Heart right ventricle (tissue), 16 donors: ENCODE measurements at regions not wholly inside any gene's neighbourhood (a gene's known extent, or its start where the extent isn't known, plus 50 kb on each side); places are given as distances from the start of the nearest gene placed in this dataset.

Source experiments
- ATAC-seq, 8 donors: fragments of 200-7000 bp; cut with Tn5 transposase; one replicate each; pipeline ENCODE4 v1.9.1; 2020; ENCODE audit warnings: mild to moderate bottlenecking in 8 of 8, moderate library complexity in 8 of 8, moderate number of reproducible peaks in 1 of 8
- DNase-seq, 2 donors: peaks; one replicate each; pipeline ENCODE4 v3.0.0-alpha.2; 2020
- H3K27ac ChIP-seq, 10 donors: fragments of 200-600 bp; sonication (generic) in 2 of 10; one replicate each; pipeline versions ENCODE4 v1.5.0 to v1.8.0; 2020 to 2022; ENCODE audit warnings: mild to moderate bottlenecking in 3 of 10
- H3K27me3 ChIP-seq, 7 donors: fragments of 200-600 bp; one replicate each; pipeline ENCODE4 v1.8.0; 2021 to 2022; ENCODE audit warnings: mild to moderate bottlenecking in 2 of 7
- H3K36me3 ChIP-seq, 9 donors: fragments of 200-600 bp; sonication (generic) in 1 of 9; one replicate each; pipeline versions ENCODE4 v1.5.0 to v1.8.0; 2020 to 2022; ENCODE audit warnings: mild to moderate bottlenecking in 2 of 9
- H3K4me1 ChIP-seq, 9 donors: fragments of 200-600 bp; sonication (generic) in 1 of 9; one replicate each; pipeline versions ENCODE4 v1.5.0 to v1.8.0; 2020 to 2022; ENCODE audit warnings: mild to moderate bottlenecking in 4 of 9
- H3K4me3 ChIP-seq, 10 donors: fragments of 200-600 bp; sonication (generic) in 2 of 10; one replicate each; pipeline versions ENCODE4 v1.5.0 to v1.8.0; 2020 to 2022; ENCODE audit warnings: mild to moderate bottlenecking in 7 of 10, moderate library complexity in 2 of 10
- H3K9me3 ChIP-seq, 11 donors: fragments of 200-600 bp in 10 of 11; sonication (generic) in 2 of 11; one replicate each; pipeline versions ENCODE4 v1.5.0 to v1.8.0; 2013 to 2022; ENCODE audit warnings: mild to moderate bottlenecking in 2 of 11, control low read depth in 1 of 11, moderate library complexity in 1 of 11
- CTCF ChIP-seq, 9 donors: fragments of 200-600 bp; sonication (generic) in 2 of 9; IDR thresholded peaks; one replicate each; pipeline versions ENCODE4 v1.5.0 to v1.8.0; 2021 to 2022; ENCODE audit warnings: antibody characterized with exemption in 9 of 9, mild to moderate bottlenecking in 5 of 9, moderate library complexity in 1 of 9
- WGBS, 2 donors: extraction: QIAGEN DNeasy Blood & Tissue Kit; methylation state at CpG; one replicate each; pipeline ENCODE4 v1.1.7; 2013; ENCODE audit warnings: inconsistent platforms in 1 of 2; 5-methylcytosine and 5-hydroxymethylcytosine counted together
- intact Hi-C, 10 donors: fragments of 100-400 bp; cut with DNase I; formaldehyde crosslinking; loops; one replicate each; pipeline versions ENCODE4 v1.11.1 to v1.14.2; 2022
- donor health status: Arrhythmogenic right ventricular cardiomyopathy.
- donor health status: ischemic (EF 13 %, LVEDD 7.1; RV severe dilation, severe dysfunction).
- donor health status: healthy with polysubstance abuse.
- donor health status: DM: no; HTN: yes; CAD: no.
- donor health status: DM: no; HTN: no; CAD: no.
- donor health status: ischemic (EF 25% LVEDD 6.9; RV normal size, moderate dysfunction).
- donor health status: ischemic (EF 25% LVEDD 5.7; RV mildly dilated, moderate dysfunction).
- donor health status: healthy.
- donor health status: DM: yes; HTN: yes; CAD: no.
- donor health status: Ischemic cardiomyopathy.
- donor health status: ischemic (EF 35%, LVEDD 5.7; RV mildly dilated, moderate dysfunction).
- donor health status: nonischemic (EF 11% LVEDD 7.7; RV severe dilation, severe dysfunction).
- donor health status: DM: yes; HTN: yes; CAD: no.
- donor health status: PGD.
- donor health status: ischemic (EF 29% LVEDD 5.4; RV normal size, mild dysfunction).
- donor health status: nonischemic (EF 23%, LVEDD 6.1; RV moderate dilation, normal function).

- Histone ChIP-seq H3K27ac (no peak overlapping the region), H3K36me3 (no peaks in the 10 kb centered on the region), H3K4me3 (no peak overlapping the region), H3K9me3 (no peaks in the 10 kb centered on the region), H3K27me3 (no peaks in the 10 kb centered on the region), H3K4me1 (no peaks in the 10 kb centered on the region)
- ATAC-seq (peak in 1 of 8 donors; percentile 22), DNase-seq (no peak)
- no peak for TF ChIP-seq CTCF (IDR thresholded peaks at IDR 0.05)
- 94 to 96% methylated on average over 21 of the region's 21 CpGs for WGBS, 2 donors
- intact Hi-C loops: no loop called here
Observed at GRCh38 chr6:163640641-163641040, 226.1 kb downstream of the QKI start.

GRCh38 chr6:163637524-163637923 is 223.0 kb downstream of the QKI start:
- intact Hi-C loops: no loop called here
- ATAC-seq (no peak), DNase-seq (no peak)
- Histone ChIP-seq H3K4me3 (no peak overlapping the region), H3K36me3 (no peaks in the 10 kb centered on the region), H3K27me3 (no peaks in the 10 kb centered on the region), H3K9me3 (peaks cover 0 to 3% (median 0%) of the 10 kb centered on the region in 11 donors), H3K4me1 (no peaks in the 10 kb centered on the region), H3K27ac (no peak overlapping the region)
- 66 to 74% methylated on average over 3 of the region's 3 CpGs for WGBS, 2 donors
- no peak for TF ChIP-seq CTCF (IDR thresholded peaks at IDR 0.05)

GRCh38 chr6:163635731-163636364 is 221.3 kb downstream of the QKI start:
- no peak overlapping the region for H3K4me3 ChIP-seq
- TF ChIP-seq CTCF (IDR thresholded peaks at IDR 0.05): no peak
- WGBS, 2 donors: 68 to 73% methylated on average over 22 of the region's 22 CpGs
- no peaks in the 10 kb centered on the region for H3K4me1 ChIP-seq
- DNase-seq: no peak
- no peaks in the 10 kb centered on the region for H3K36me3 ChIP-seq
- H3K27me3 ChIP-seq: peaks cover 0 to 15% (median 11%) of the 10 kb centered on the region in 7 donors
- peaks cover 0 to 3% (median 0%) of the 10 kb centered on the region in 11 donors for H3K9me3 ChIP-seq
- intact Hi-C loops: no loop called here
- no peak for ATAC-seq
- no peak overlapping the region for H3K27ac ChIP-seq

- intact Hi-C loops: no loop called here
- Histone ChIP-seq H3K27ac (no peak overlapping the region), H3K36me3 (no peaks in the 10 kb centered on the region), H3K4me1 (no peaks in the 10 kb centered on the region), H3K27me3 (peaks cover 0 to 19% (median 16%) of the 10 kb centered on the region in 7 donors), H3K4me3 (no peak overlapping the region), H3K9me3 (peaks cover 0 to 3% (median 0%) of the 10 kb centered on the region in 11 donors)
- WGBS, 2 donors: 97 to 98% methylated on average over 6 of the region's 6 CpGs
- ATAC-seq: no peak
- no peak for DNase-seq
- no peak for TF ChIP-seq CTCF (IDR thresholded peaks at IDR 0.05)
Observed at GRCh38 chr6:163635315-163635714, 220.8 kb downstream of the QKI start.
